Caco-2 (cell line): ENCODE measurements at regions not wholly inside any gene's neighbourhood (a gene's known extent, or its start where the extent isn't known, plus 50 kb on each side); places are given as distances from the start of the nearest gene placed in this dataset.

Experiments
- BruUV-seq: library from RNA; stranded (reverse); fragments of 400-500 nt; replicated peaks from 2 replicates; lab custom pipeline; 2021; lab: Mats Ljungman, UMichigan
- CTCF ChIA-PET: fragments of 300-600 bp; sonication (Branson Sonifier 250); formaldehyde crosslinking; loops from one replicate; lab custom pipeline; 2022; ENCODE audit warnings: antibody characterized with exemption; lab: Charles Lee
- POLR2A ChIA-PET: fragments of 300-600 bp; sonication (Branson Sonifier 250); formaldehyde crosslinking; loops from one replicate; lab custom pipeline; 2022; ENCODE audit warnings: antibody characterized with exemption; lab: Charles Lee
- DNase-seq, 2 experiments: peaks; one replicate each; pipeline versions ENCODE4 v3.0.0 to v3.0.0-alpha.2; 2020 to 2022
- H3K27me3 ChIP-seq: replicated peaks from 2 replicates; pipeline ENCODE4 v1.6.0; 2011; ENCODE audit warnings: low read length; ENCODE audit not compliant: control insufficient read depth, insufficient read depth
- H3K36me3 ChIP-seq: 2 replicates; pipeline ENCODE4 v1.5.1; 2011; ENCODE audit warnings: low read length; ENCODE audit not compliant: control insufficient read depth, insufficient read depth
- H3K4me1 ChIP-seq: fragments of 250-450 bp; sonication (Bioruptor Pico); 2 replicates; pipeline ENCODE4 v1.5.1; 2020; ENCODE audit warnings: mild to moderate bottlenecking
- H3K4me3 ChIP-seq: 2 replicates; pipeline ENCODE4 v1.5.1; 2011; ENCODE audit warnings: low read depth, mild to moderate bottlenecking, control low read depth, low read length
- H3K9me3 ChIP-seq: fragments of 250-450 bp; sonication (Bioruptor Pico); 2 replicates; pipeline ENCODE4 v1.5.1; 2020; ENCODE audit warnings: mild to moderate bottlenecking, moderate library complexity
- H3K27ac Mint-ChIP-seq: one replicate; pipeline ENCODE4 v1.8.0; 2022; ENCODE audit warnings: mixed read lengths; ENCODE audit not compliant: unreplicated experiment
- H3K27me3 Mint-ChIP-seq: one replicate; pipeline ENCODE4 v1.8.0; 2022; ENCODE audit warnings: mixed read lengths; ENCODE audit not compliant: insufficient read depth, unreplicated experiment
- H3K36me3 Mint-ChIP-seq: one replicate; pipeline ENCODE4 v1.8.0; 2022; ENCODE audit warnings: mild to moderate bottlenecking, mixed read lengths; ENCODE audit not compliant: insufficient read depth, unreplicated experiment
- H3K4me1 Mint-ChIP-seq: one replicate; pipeline ENCODE4 v1.8.0; 2022; ENCODE audit warnings: low read depth, mixed read lengths; ENCODE audit not compliant: unreplicated experiment
- H3K4me3 Mint-ChIP-seq: one replicate; pipeline ENCODE4 v1.8.0; 2022; ENCODE audit warnings: mild to moderate bottlenecking, moderate library complexity, mixed read lengths; ENCODE audit not compliant: unreplicated experiment
- H3K9me3 Mint-ChIP-seq: one replicate; pipeline ENCODE4 v1.8.0; 2022; ENCODE audit warnings: mixed read lengths; ENCODE audit not compliant: unreplicated experiment
- intact Hi-C: fragments of 100-400 bp; cut with micrococcal nuclease; formaldehyde crosslinking; loops from one replicate; pipeline ENCODE4 v1.10.0; 2022; ENCODE audit not compliant: unreplicated experiment
- TF ChIP-seq, protein P1 (sequence below), 2 experiments: fragments of 200-600 bp in 1 of 2; IDR thresholded peaks; 1 replicate in 1 of 2; 2 replicates in 1 of 2; pipeline versions ENCODE4 v1.5.1 to v1.8.0; 2011 to 2022; ENCODE audit warnings: antibody characterized with exemption in 1 of 2, control low read depth in 1 of 2, inconsistent platforms in 1 of 2, low read depth in 1 of 2, low read length in 1 of 2, mild to moderate bottlenecking in 1 of 2, moderate library complexity in 1 of 2; ENCODE audit not compliant: insufficient read depth in 1 of 2, severe bottlenecking in 1 of 2, unreplicated experiment in 1 of 2

DNA sequence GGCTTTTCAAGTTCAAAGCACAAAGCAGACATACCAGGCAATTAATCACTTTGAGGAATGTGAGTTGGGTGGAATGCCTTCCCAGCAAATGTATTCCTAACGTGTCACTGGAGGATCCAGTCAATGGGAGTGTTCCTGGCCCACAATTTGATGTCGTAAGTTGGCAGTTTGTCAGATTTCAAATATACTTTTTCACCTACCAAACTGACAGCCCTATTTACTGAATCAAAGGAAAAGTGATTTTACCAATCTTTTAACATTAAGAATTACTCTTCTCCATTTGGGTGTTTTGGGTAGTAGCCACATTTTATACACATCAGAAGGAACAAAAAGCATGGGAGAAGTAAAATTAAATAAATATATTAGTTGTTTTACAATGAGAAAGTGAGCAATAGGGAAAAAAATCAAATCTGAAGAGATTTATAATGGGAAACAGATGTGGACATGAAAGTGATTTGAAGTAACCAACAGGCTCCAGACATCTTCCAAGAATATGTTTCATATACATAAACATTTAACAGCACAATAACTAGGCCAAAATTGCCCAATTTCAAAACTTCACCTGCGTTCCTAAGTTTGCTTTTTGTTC is 222.9 kb downstream of the MTERF1 start:
- Histone ChIP-seq H3K27me3 (no peaks in the 10 kb centered on the region), H3K4me3 (no peak overlapping the region), H3K9me3 (no peaks in the 10 kb centered on the region), H3K36me3 (no peaks in the 10 kb centered on the region), H3K4me1 (no peaks in the 10 kb centered on the region)
- intact Hi-C loops = no loop called here
- no peak overlapping the region for H3K27ac Mint-ChIP-seq
- H3K9me3 Mint-ChIP-seq = no peaks in the 10 kb centered on the region
- DNase-seq = peak in 1 of 2 experiments; percentile 6
- ChIA-PET CTCF (no interaction called here), POLR2A (no interaction called here)
- H3K27me3 Mint-ChIP-seq = peaks cover 12% of the 10 kb centered on the region
- H3K36me3 Mint-ChIP-seq = no peaks in the 10 kb centered on the region
- TF ChIP-seq, protein P1, sequence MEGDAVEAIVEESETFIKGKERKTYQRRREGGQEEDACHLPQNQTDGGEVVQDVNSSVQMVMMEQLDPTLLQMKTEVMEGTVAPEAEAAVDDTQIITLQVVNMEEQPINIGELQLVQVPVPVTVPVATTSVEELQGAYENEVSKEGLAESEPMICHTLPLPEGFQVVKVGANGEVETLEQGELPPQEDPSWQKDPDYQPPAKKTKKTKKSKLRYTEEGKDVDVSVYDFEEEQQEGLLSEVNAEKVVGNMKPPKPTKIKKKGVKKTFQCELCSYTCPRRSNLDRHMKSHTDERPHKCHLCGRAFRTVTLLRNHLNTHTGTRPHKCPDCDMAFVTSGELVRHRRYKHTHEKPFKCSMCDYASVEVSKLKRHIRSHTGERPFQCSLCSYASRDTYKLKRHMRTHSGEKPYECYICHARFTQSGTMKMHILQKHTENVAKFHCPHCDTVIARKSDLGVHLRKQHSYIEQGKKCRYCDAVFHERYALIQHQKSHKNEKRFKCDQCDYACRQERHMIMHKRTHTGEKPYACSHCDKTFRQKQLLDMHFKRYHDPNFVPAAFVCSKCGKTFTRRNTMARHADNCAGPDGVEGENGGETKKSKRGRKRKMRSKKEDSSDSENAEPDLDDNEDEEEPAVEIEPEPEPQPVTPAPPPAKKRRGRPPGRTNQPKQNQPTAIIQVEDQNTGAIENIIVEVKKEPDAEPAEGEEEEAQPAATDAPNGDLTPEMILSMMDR (IDR thresholded peaks at IDR 0.05; ENCODE audit: insufficient read depth in 1 of 2, low read depth in 1 of 2, low read length in 1 of 2, severe bottlenecking in 1 of 2, unreplicated experiment in 1 of 2) = no peak
- no TSS peak for BruUV-seq
- no peaks in the 10 kb centered on the region for H3K4me1 Mint-ChIP-seq
- H3K4me3 Mint-ChIP-seq = no peak overlapping the region

DNA sequence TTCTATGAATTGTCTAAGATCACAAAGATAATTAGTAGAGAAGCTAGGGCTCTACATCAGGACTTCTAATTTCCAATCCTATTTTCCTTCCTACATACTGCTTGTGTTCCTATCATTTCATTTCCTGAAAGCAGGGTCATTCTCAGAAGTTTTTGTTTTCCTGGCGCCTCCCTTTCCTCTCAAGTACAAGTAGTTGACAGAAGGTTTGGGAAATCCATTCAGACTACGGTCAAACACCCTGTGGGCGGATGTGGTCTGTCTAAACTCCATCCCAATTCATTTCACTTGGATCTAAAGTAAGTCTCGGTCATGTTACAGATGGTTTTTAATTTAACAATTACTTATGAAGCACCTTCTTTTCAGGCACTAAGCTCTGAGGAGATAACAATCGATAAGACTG is 221.4 kb downstream of the MTERF1 start:
- CTCF ChIA-PET = no interaction called here
- no peak overlapping the region for H3K27ac Mint-ChIP-seq
- intact Hi-C loops = no loop called here
- TF ChIP-seq, protein P1 (IDR thresholded peaks at IDR 0.05; ENCODE audit: insufficient read depth in 1 of 2, low read depth in 1 of 2, low read length in 1 of 2, severe bottlenecking in 1 of 2, unreplicated experiment in 1 of 2) = no peak
- no peaks in the 10 kb centered on the region for H3K4me1 ChIP-seq
- no TSS peak for BruUV-seq
- H3K27me3 Mint-ChIP-seq = peaks cover 9% of the 10 kb centered on the region
- no peak overlapping the region for H3K4me3 Mint-ChIP-seq
- no peaks in the 10 kb centered on the region for H3K9me3 ChIP-seq
- no peak for DNase-seq
- no peaks in the 10 kb centered on the region for H3K36me3 ChIP-seq
- POLR2A ChIA-PET = no interaction called here
- H3K4me1 Mint-ChIP-seq = no peaks in the 10 kb centered on the region
- no peak overlapping the region for H3K4me3 ChIP-seq
- H3K36me3 Mint-ChIP-seq = no peaks in the 10 kb centered on the region
- no peaks in the 10 kb centered on the region for H3K9me3 Mint-ChIP-seq
- H3K27me3 ChIP-seq = no peaks in the 10 kb centered on the region

DNA sequence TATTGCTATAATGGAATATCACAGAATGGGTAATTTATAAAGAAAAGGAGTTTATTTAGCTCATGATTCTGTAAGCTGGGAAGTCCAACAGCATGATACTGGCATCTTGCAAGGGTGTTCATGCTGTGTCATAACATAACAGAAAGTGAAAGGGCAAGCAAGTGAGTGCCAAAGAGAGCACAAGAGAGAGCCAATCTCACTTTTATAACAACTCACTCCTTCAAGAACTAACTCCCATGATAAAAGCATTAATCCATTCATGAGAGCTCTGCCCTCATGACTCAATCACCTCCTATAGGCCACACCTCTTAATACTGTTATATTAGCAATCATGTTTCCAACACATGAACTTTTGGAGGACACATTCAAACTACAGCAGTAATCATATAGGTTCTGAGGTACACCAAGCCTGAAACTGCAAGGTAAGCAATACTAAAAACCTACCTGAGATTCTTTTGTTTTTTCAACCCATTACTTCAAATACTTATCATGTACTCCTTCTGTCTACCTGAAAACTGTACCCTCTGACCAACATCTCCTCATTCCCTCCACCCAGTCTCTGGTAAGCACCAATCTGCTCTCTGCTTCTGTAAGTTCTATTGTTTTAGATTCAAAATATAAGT is 219.7 kb downstream of the MTERF1 start:
- Histone ChIP-seq H3K27me3 (no peaks in the 10 kb centered on the region), H3K4me3 (no peak overlapping the region), H3K9me3 (no peaks in the 10 kb centered on the region), H3K4me1 (no peaks in the 10 kb centered on the region), H3K36me3 (no peaks in the 10 kb centered on the region)
- no peaks in the 10 kb centered on the region for H3K36me3 Mint-ChIP-seq
- no peak overlapping the region for H3K27ac Mint-ChIP-seq
- POLR2A ChIA-PET = no interaction called here
- intact Hi-C loops = no loop called here
- TF ChIP-seq, protein P1 (IDR thresholded peaks at IDR 0.05; ENCODE audit: insufficient read depth in 1 of 2, low read depth in 1 of 2, low read length in 1 of 2, severe bottlenecking in 1 of 2, unreplicated experiment in 1 of 2) = no peak
- no TSS peak for BruUV-seq
- DNase-seq = no peak
- no peak overlapping the region for H3K4me3 Mint-ChIP-seq
- peaks cover 4% of the 10 kb centered on the region for H3K27me3 Mint-ChIP-seq
- no peaks in the 10 kb centered on the region for H3K9me3 Mint-ChIP-seq
- CTCF ChIA-PET = no interaction called here
- H3K4me1 Mint-ChIP-seq = no peaks in the 10 kb centered on the region
